HG03039 (cell line): ENCODE measurements at regions not wholly inside any gene's neighbourhood (a gene's known extent, or its start where the extent isn't known, plus 50 kb on each side); places are given as distances from the start of the nearest gene placed in this dataset.
"Not testable (repeated sequence)": the region's sequence is repeated elsewhere in the genome, so short reads cannot be mapped to it uniquely, and the experiment has no call there.

Experiments
- ATAC-seq: cut with Tn5 transposase; IDR thresholded peaks from one replicate; pipeline ENCODE4 v1.9.1; 2021; ENCODE audit warnings: mild to moderate bottlenecking, moderate library complexity; ENCODE audit not compliant: unreplicated experiment

- no peak for ATAC-seq
Measured at GRCh38 chr15:38115121-38115520, 137.5 kb upstream of the SPRED1 start.

GRCh38 chr15:38117781-38118180, 134.9 kb upstream of the SPRED1 start:
- no peak for ATAC-seq

GRCh38 chr15:38119865-38120264, 132.8 kb upstream of the SPRED1 start:
- ATAC-seq: not testable (repeated sequence)

- ATAC-seq: no peak
Measured at GRCh38 chr15:38127306-38127771, 125.3 kb upstream of the SPRED1 start.

GRCh38 chr15:38128341-38128781, 124.3 kb upstream of the SPRED1 start:
- no peak for ATAC-seq

- no peak for ATAC-seq
Measured at GRCh38 chr15:38128921-38129320, 123.7 kb upstream of the SPRED1 start.

GRCh38 chr15:38129531-38130204, 123.0 kb upstream of the SPRED1 start:
- peak; percentile 52 for ATAC-seq

- peak; percentile 22 for ATAC-seq
Measured at GRCh38 chr15:38130205-38130567, 122.5 kb upstream of the SPRED1 start.

GRCh38 chr15:38130740-38131498, 121.7 kb upstream of the SPRED1 start:
- ATAC-seq: peak; percentile 74

- ATAC-seq: no peak
Measured at GRCh38 chr15:38134252-38134651, 118.4 kb upstream of the SPRED1 start.

- not testable (repeated sequence) for ATAC-seq
Measured at GRCh38 chr15:38142195-38142594, 110.4 kb upstream of the SPRED1 start.

- no peak for ATAC-seq
Measured at GRCh38 chr15:38144921-38145320, 107.7 kb upstream of the SPRED1 start.

- ATAC-seq: no peak
Measured at GRCh38 chr15:38145651-38146111, 107.0 kb upstream of the SPRED1 start.

- ATAC-seq: no peak
Measured at GRCh38 chr15:38147246-38147645, 105.4 kb upstream of the SPRED1 start.

- ATAC-seq: no peak
Measured at GRCh38 chr15:38148471-38148870, 104.2 kb upstream of the SPRED1 start.

GRCh38 chr15:38149315-38149714, 103.3 kb upstream of the SPRED1 start:
- no peak for ATAC-seq

- no peak for ATAC-seq
Measured at GRCh38 chr15:38150148-38150547, 102.5 kb upstream of the SPRED1 start.

- ATAC-seq: no peak
Measured at GRCh38 chr15:38150794-38151193, 101.8 kb upstream of the SPRED1 start.

GRCh38 chr15:38153781-38154180, 98.9 kb upstream of the SPRED1 start:
- no peak for ATAC-seq

GRCh38 chr15:38154255-38154654, 98.4 kb upstream of the SPRED1 start:
- no peak for ATAC-seq

- ATAC-seq: no peak
Measured at GRCh38 chr15:38154837-38155236, 97.8 kb upstream of the SPRED1 start.

- ATAC-seq: no peak
Measured at GRCh38 chr15:38163658-38164057, 89.0 kb upstream of the SPRED1 start.
